GM12878 (cell line): ENCODE measurements at regions not wholly inside any gene's neighbourhood (a gene's known extent, or its start where the extent isn't known, plus 50 kb on each side); places are given as distances from the start of the nearest gene placed in this dataset.

Source experiments
- ATAC-seq: fragments of 200-7000 bp; cut with Tn5 transposase; 3 replicates; pipeline ENCODE4 v1.9.1; 2020; ENCODE audit warnings: mild to moderate bottlenecking, moderate library complexity
- BruUV-seq: library from RNA; stranded (reverse); fragments of 400-500 nt; replicated peaks from 2 replicates; lab custom pipeline; 2021; lab: Mats Ljungman, UMichigan
- CTCF ChIA-PET: fragments of 300-600 bp; sonication (Branson Sonifier 250); formaldehyde crosslinking; extraction: SDS; loops from one replicate; lab custom pipeline; 2021; ENCODE audit warnings: inconsistent platforms; lab: Yijun Ruan, JAX
- POLR2A ChIA-PET: fragments of 350-600 bp; formaldehyde crosslinking; extraction: SDS; loops from one replicate; lab custom pipeline; 2021; ENCODE audit warnings: inconsistent platforms; lab: Charles Lee
- RAD21 ChIA-PET: fragments of 300-600 bp; sonication (Branson Sonifier 250); formaldehyde crosslinking; loops from one replicate; lab custom pipeline; 2023; ENCODE audit warnings: antibody characterized with exemption; ENCODE audit not compliant: unreplicated experiment; lab: Charles Lee
- SMC1A ChIA-PET: fragments of 300-600 bp; sonication (Branson Sonifier 250); formaldehyde crosslinking; loops from one replicate; lab custom pipeline; 2023; ENCODE audit not compliant: unreplicated experiment, uncharacterized antibody; lab: Charles Lee
- DNase-seq: peaks from one replicate; pipeline ENCODE4 v3.0.0-alpha.2; 2011; ENCODE audit warnings: low read depth, low spot score
- FAIRE-seq: peaks from 3 replicates; lab custom pipeline; 2011; peaks lifted over from hg19 to GRCh38; lab: Jason Lieb, UNC
- H2AFZ ChIP-seq: 2 replicates; pipeline ENCODE4 v1.6.0; 2011; ENCODE audit warnings: low read depth, low read length, control low read depth; ENCODE audit not compliant: control insufficient read depth
- H3K27ac ChIP-seq: 2 replicates; pipeline ENCODE4 v1.5.1; 2011; ENCODE audit warnings: control low read depth; ENCODE audit not compliant: control insufficient read depth, insufficient read depth
- H3K27me3 ChIP-seq, 2 experiments: replicated peaks in 1 of 2; 2 replicates each; pipeline versions ENCODE4 v1.6.0 to v1.6.1; 2011; ENCODE audit warnings: low read length in 1 of 2; ENCODE audit not compliant: control insufficient read depth in 2 of 2, insufficient read depth in 2 of 2
- H3K36me3 ChIP-seq, 2 experiments: 2 replicates each; pipeline ENCODE4 v1.5.1; 2011; ENCODE audit warnings: low read length in 1 of 2; ENCODE audit not compliant: control insufficient read depth in 2 of 2, insufficient read depth in 2 of 2
- H3K4me1 ChIP-seq: 2 replicates; pipeline ENCODE4 v1.6.1; 2011; ENCODE audit warnings: mild to moderate bottlenecking, low read length, moderate library complexity, mixed read lengths; ENCODE audit not compliant: control insufficient read depth, insufficient read depth
- H3K4me2 ChIP-seq: 2 replicates; pipeline ENCODE4 v1.6.0; 2011; ENCODE audit warnings: control low read depth; ENCODE audit not compliant: control insufficient read depth, insufficient read depth
- H3K4me3 ChIP-seq: fragments of 200-600 bp; sonication (generic); 2 replicates; pipeline ENCODE4 v1.5.1; 2016
- H3K79me2 ChIP-seq: 2 replicates; pipeline ENCODE4 v1.6.0; 2011; ENCODE audit warnings: low read length; ENCODE audit not compliant: control insufficient read depth, insufficient read depth
- H3K9ac ChIP-seq: 2 replicates; pipeline ENCODE4 v1.8.0; 2011; ENCODE audit warnings: low read length, control low read depth, mixed read lengths; ENCODE audit not compliant: control insufficient read depth, insufficient read depth
- H3K9me3 ChIP-seq: replicated peaks from 3 replicates; pipeline ENCODE4 v1.5.1; 2011; ENCODE audit warnings: mild to moderate bottlenecking, low read length; ENCODE audit not compliant: control insufficient read depth, insufficient read depth
- H4K20me1 ChIP-seq: 2 replicates; pipeline ENCODE4 v1.6.0; 2011; ENCODE audit not compliant: control insufficient read depth, insufficient read depth
- CTCF ChIP-seq, 3 experiments: IDR thresholded peaks in 2 of 3; conservative IDR thresholded peaks in 1 of 3; 2 replicates each; pipeline ENCODE4 v1.5.1; 2011; ENCODE audit warnings: low read depth in 3 of 3, low read length in 3 of 3, mild to moderate bottlenecking in 3 of 3, control low read depth in 2 of 3, moderate library complexity in 2 of 3, inconsistent platforms in 1 of 3, mixed read lengths in 1 of 3; ENCODE audit not compliant: control insufficient read depth in 2 of 3, insufficient read depth in 1 of 3; ENCODE audit errors: extremely low read depth in 1 of 3
- DPF2 ChIP-seq: fragments of 450-650 bp; IDR thresholded peaks from 2 replicates; pipeline ENCODE4 v1.6.1; 2017; ENCODE audit warnings: mild to moderate bottlenecking
- ETV6 ChIP-seq, 2 experiments: fragments of 450-650 bp in 1 of 2; IDR thresholded peaks in 1 of 2; conservative IDR thresholded peaks in 1 of 2; 2 replicates each; pipeline ENCODE4 v1.6.1; 2014; ENCODE audit warnings: antibody characterized with exemption in 1 of 2, borderline replicate concordance in 1 of 2, low read depth in 1 of 2, mild to moderate bottlenecking in 1 of 2, moderate library complexity in 1 of 2
- HDAC6 ChIP-seq: fragments of 200-600 bp; sonication (generic); IDR thresholded peaks from one replicate; pipeline ENCODE4 v1.8.0; 2017; ENCODE audit warnings: antibody characterized with exemption; ENCODE audit not compliant: unreplicated experiment
- LARP7 ChIP-seq: fragments of 450-650 bp; IDR thresholded peaks from 2 replicates; pipeline ENCODE4 v1.6.1; 2017; ENCODE audit warnings: mild to moderate bottlenecking
- MYB ChIP-seq: fragments of 150-350 bp; IDR thresholded peaks from 2 replicates; pipeline ENCODE4 v1.6.1; 2014; ENCODE audit warnings: mild to moderate bottlenecking, low read depth, low read length, borderline replicate concordance
- NKRF ChIP-seq: fragments of 450-650 bp; conservative IDR thresholded peaks from 2 replicates; pipeline ENCODE4 v1.6.1; 2017; ENCODE audit warnings: mild to moderate bottlenecking, moderate library complexity
- PRDM15 ChIP-seq: fragments of 450-650 bp; formaldehyde crosslinking; IDR thresholded peaks from 2 replicates; pipeline ENCODE4 v1.4.0; 2020; ENCODE audit warnings: mild to moderate bottlenecking, moderate library complexity
- RAD21 ChIP-seq: IDR thresholded peaks from 2 replicates; pipeline ENCODE4 v1.6.1; 2011; ENCODE audit warnings: mild to moderate bottlenecking, low read depth, low read length, moderate library complexity; ENCODE audit not compliant: insufficient read depth
- RB1 ChIP-seq: fragments of 450-650 bp; formaldehyde crosslinking; IDR thresholded peaks from 2 replicates; pipeline ENCODE4 v1.6.1; 2017; ENCODE audit warnings: mild to moderate bottlenecking, borderline replicate concordance
- STAT1 ChIP-seq: fragments of 450-650 bp; conservative IDR thresholded peaks from 2 replicates; pipeline ENCODE4 v1.6.1; 2014; ENCODE audit warnings: antibody characterized with exemption, mild to moderate bottlenecking
- TBL1XR1 ChIP-seq: IDR thresholded peaks from 2 replicates; pipeline ENCODE4 v1.6.1; 2012; ENCODE audit warnings: low read depth, low read length, improper control_type of control experiment
- TCF12 ChIP-seq: IDR thresholded peaks from 2 replicates; pipeline ENCODE4 v1.6.1; 2011; ENCODE audit warnings: low read depth, mild to moderate bottlenecking, low read length
- USF2 ChIP-seq: IDR thresholded peaks from 2 replicates; pipeline ENCODE4 v1.6.1; 2011; ENCODE audit warnings: low read depth, low read length, improper control_type of control experiment, borderline replicate concordance
- ZSCAN29 ChIP-seq: fragments of 450-650 bp; IDR thresholded peaks from 2 replicates; pipeline ENCODE4 v1.6.1; 2017; ENCODE audit warnings: mild to moderate bottlenecking, moderate library complexity
- WGBS: methylation state at CpG from one replicate; pipeline ENCODE4 v1.1.6; 2016; ENCODE audit warnings: low lambda C conversion rate; ENCODE audit not compliant: insufficient replicate concordance, insufficient coverage; ENCODE audit errors: missing lambda C conversion rate; 5-methylcytosine and 5-hydroxymethylcytosine counted together
- in situ Hi-C: fragments of 300-500 bp; cut with MboI; formaldehyde crosslinking; loops from 9 replicates; pipeline ENCODE4 v1.14.3; 2018; ENCODE audit warnings: mixed read lengths
- intact Hi-C: fragments of 100-400 bp; cut with micrococcal nuclease; formaldehyde crosslinking; loops from one replicate; pipeline ENCODE4 v1.14.2; 2022; ENCODE audit not compliant: unreplicated experiment

- Histone ChIP-seq H3K79me2 (no peaks in the 10 kb centered on the region), H3K4me3 (no peak overlapping the region), H3K27ac (no peak overlapping the region), H3K9ac (no peak overlapping the region), H3K4me2 (no peak overlapping the region), H2AFZ (no peak overlapping the region), H3K9me3 (no peaks in the 10 kb centered on the region), H4K20me1 (no peaks in the 10 kb centered on the region), H3K36me3 (no peaks in the 10 kb centered on the region), H3K27me3 (no peaks in the 10 kb centered on the region; a peak in 1 of 4 replicates), H3K4me1 (no peaks in the 10 kb centered on the region)
- ChIA-PET POLR2A (no interaction called here), SMC1A (no interaction called here), CTCF (no interaction called here), RAD21 (no interaction called here)
- in situ Hi-C loops (no loop called here), intact Hi-C loops (no loop called here)
- DNase-seq: no peak
- 31% methylated on average over 6 of the region's 6 CpGs for WGBS
- no peak for ATAC-seq
- no TSS peak for BruUV-seq
- no peak for FAIRE-seq
- TF ChIP-seq TBL1XR1 (no peak), USF2 (no peak), PRDM15 (CRISPR knock-in tag) (no peak), TCF12 (no peak), DPF2 (no peak), ZSCAN29 (no peak), ETV6 (conservative IDR thresholded peaks at IDR 0.05 in 1 of 2, IDR thresholded peaks at IDR 0.05 in 1 of 2; ENCODE audit: borderline replicate concordance in 1 of 2, low read depth in 1 of 2) (no peak), CTCF (IDR thresholded peaks at IDR 0.05 in 2 of 3, conservative IDR thresholded peaks at IDR 0.05 in 1 of 3; ENCODE audit: control insufficient read depth in 2 of 3, extremely low read depth in 1 of 3, insufficient read depth in 1 of 3, low read depth in 3 of 3, low read length in 3 of 3) (no peak), NKRF (no peak), MYB (no peak), RAD21 (no peak), HDAC6 (no peak), LARP7 (no peak), STAT1 (no peak), RB1 (no peak)
Observed at GRCh38 chr2:128606837-128607236, 288.2 kb upstream of the HS6ST1 start.
